ENCODE measurements at regions not wholly inside any gene's neighbourhood (a gene's known extent, or its start where the extent isn't known, plus 50 kb on each side); places are given as distances from the start of the nearest gene placed in this dataset.

- DNase-seq: no peak
Observed at GRCh38 chr5:161115941-161116340, 263.9 kb upstream of the ATP10B start.

DNA sequence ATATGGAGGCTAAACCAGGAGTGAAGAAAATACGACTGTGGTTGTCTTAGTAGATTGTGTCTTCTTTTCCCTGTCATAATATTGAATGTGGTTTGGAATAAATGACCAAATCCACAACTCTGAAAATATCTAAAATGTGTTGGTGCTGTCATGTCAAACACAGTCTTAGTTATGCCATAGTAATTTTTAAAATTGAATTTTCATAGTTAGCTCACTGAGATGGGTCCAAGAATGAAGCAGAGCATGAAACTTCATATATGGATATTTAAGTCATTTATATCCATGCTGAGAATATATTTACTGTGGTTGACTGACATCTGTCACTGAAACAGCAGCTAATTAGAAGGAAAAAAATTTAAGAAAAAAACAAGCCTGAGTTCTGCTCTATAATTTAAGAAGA is 260.4 kb upstream of the ATP10B start:
- no peak for DNase-seq

GRCh38 chr5:161105525-161105924 is 253.5 kb upstream of the ATP10B start:
- DNase-seq: no peak

- DNase-seq: no peak
Observed at GRCh38 chr5:161098516-161098915, 246.5 kb upstream of the ATP10B start.

DNA sequence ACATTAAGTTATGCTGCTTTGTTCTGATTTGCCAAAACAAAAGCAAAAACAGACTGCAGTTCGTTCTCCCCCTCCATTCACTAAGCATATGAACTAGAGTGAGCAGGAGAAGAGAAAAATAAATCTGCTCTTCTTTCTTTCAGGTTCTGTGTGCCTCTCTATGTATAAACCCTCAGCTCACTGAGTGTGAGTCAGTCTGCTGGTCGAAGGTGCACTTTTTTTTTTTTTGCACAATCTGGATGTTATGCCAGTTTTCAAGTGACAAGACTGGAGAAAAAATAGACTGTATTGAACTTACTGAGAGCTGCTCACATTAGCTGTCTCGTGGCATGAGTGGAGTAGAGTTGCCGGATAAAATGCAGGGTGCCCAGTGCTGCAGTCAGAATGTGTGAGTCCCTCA is 244.6 kb upstream of the ATP10B start:
- DNase-seq: no peak

GRCh38 chr5:161095953-161096352 is 243.9 kb upstream of the ATP10B start:
- DNase-seq: no peak

GRCh38 chr5:161094411-161094810 is 242.4 kb upstream of the ATP10B start:
- no peak for DNase-seq

DNA sequence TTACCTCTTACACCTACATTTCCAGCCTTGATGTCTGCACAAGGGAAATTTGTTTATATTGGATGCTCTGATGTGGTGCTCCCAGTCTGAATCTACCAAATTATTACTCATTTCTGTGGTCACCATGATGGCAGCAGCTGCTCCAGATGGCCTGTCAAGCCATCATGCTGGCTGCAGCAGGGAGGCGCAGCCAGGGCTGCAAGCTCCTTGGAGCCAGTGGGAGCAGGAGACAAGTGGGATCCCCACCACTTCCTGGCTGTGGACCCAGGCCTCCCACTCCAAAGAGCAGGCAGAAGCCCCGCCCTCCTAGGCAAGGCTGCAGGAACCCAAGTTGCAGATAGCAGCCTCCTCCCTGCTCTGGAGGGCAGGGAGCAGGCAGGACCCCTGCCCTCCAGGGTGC is 241.1 kb upstream of the ATP10B start:
- no peak for DNase-seq

DNA sequence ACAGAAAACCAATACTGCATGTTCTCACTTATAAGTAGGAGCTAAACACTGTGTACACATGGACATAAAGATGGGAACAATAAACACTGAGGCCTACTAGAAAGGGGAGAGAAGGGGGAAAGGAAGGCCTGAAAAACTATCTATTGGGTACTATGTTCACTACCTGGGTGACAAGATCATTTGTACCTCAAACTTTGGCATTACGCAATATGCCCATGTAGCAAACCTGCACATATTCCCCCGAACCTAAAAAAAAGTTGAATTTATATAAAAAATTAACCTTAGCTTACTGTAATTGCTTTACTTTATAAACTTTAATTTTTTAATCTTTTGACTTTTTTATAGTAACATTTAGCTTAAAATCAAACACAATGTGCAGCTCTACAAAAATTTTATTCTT is 237.6 kb upstream of the ATP10B start:
- no peak for DNase-seq

- no peak for DNase-seq
Observed at GRCh38 chr5:161086461-161086860, 234.4 kb upstream of the ATP10B start.

GRCh38 chr5:161085056-161085455 is 233.0 kb upstream of the ATP10B start:
- DNase-seq: no peak

DNA sequence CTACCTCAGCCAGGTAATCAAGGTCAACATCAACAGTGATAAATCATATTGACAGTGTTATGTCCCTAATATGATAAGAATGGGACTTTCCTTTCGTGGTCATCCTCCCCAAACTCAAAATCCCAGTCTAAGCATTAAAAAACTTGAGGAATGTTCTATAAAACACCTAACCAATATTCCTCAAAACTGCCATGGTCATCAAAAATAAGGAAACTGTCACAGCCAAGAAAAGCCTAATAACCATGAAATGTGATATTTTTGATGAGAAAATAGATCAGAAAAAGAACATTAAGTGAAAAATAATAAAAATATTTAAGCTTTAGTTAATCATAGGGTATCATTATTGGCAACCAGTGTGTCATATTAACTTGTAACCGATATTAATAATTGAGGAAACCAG is 232.1 kb upstream of the ATP10B start:
- DNase-seq: no peak

DNA sequence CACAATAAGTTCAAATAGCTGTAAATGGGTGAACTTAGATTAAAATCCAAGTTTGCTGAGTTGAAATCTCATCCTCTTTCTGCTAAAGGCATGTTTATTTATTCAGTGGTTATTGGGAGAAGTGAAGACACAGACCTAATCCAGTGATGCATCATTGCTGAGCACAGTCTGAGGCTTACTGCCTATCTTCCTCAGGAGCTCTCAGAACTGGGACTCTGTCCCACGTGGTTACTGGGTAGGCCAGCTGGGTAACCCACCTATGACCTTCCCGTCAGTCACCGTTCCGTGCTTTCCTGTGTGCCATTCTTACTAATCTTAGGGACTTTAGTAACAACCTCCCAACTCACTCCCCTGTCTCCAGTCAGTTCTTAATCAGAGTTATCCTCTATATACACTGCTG is 226.8 kb upstream of the ATP10B start:
- DNase-seq: no peak

- DNase-seq: no peak
Observed at GRCh38 chr5:161077936-161078545, 226.0 kb upstream of the ATP10B start.

- no peak for DNase-seq
Observed at GRCh38 chr5:161077496-161077895, 225.5 kb upstream of the ATP10B start.

GRCh38 chr5:161064781-161065180 is 212.8 kb upstream of the ATP10B start:
- no peak for DNase-seq

DNA sequence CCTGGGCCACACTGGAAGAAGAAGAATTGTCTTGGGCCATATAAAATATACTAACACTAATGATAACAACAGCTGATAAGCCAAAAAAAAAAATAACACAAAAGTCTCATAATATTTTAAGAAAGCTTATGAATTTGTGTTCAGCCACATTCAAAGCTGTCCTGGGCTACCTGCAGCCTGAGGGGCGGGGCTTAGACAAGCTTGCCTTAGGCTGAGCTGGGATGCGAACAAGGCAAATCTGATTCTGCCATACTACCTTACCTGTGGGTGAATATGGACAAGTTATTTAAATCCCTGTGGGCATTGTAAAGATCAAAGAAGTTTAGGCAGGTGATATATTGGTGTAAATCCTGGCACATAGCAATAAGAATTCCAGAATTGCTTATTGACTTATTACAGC is 212.3 kb upstream of the ATP10B start:
- no peak for DNase-seq

- DNase-seq: no peak
Observed at GRCh38 chr5:161058781-161059180, 206.8 kb upstream of the ATP10B start.

GRCh38 chr5:161051920-161052500 is 200.0 kb upstream of the ATP10B start:
- DNase-seq: no peak

GRCh38 chr5:161047024-161047423 is 195.0 kb upstream of the ATP10B start:
- DNase-seq: no peak

- DNase-seq: no peak
Observed at GRCh38 chr5:161042862-161043261, 190.9 kb upstream of the ATP10B start.

GRCh38 chr5:161042443-161042842 is 190.4 kb upstream of the ATP10B start:
- DNase-seq: no peak

DNA sequence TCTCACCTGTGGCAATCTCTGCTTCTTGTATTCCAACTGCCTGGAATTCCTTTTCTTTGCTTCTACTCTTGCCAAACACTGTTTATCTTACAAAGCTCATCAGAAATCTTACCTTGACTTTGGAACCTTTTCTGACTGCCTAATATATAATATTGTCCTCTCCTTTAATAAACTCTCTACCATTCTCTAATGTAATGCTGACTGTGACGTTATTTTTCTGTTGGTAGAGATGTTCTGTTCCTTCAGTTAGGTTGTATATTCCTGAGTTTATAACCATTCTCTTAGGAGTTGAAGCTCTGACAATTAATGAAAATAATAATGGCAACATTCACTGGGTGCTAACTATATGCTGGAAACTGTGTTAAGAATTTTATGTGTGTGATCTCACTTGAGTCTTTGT is 188.8 kb upstream of the ATP10B start:
- no peak for DNase-seq

DNA sequence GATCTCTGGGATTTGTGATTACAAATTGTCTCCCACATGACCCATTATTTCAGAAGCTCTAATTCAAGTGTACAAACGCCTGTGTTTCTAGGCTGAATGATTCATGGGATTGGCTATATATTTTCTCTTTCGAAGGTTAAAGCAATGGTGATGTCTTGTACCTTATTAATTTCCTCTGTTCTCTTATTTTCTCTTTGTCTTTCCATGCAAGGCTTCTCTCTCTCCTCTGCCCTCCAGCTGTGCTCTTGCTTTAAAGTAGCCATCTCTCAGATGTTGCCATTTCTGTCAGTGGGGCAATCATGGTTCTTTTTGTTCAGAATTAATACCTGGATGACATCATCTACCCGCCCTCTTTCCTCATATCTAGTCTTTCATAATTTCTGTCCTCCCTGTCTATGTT is 184.3 kb upstream of the ATP10B start:
- no peak for DNase-seq

- no peak for DNase-seq
Observed at GRCh38 chr5:161034451-161034850, 182.4 kb upstream of the ATP10B start.

All from SHP77 treated with DMSO at 0.1 percent for 48 hours (cell line).